KOPT-K1 (cell line): ENCODE measurements at regions not wholly inside any gene's neighbourhood (a gene's known extent, or its start where the extent isn't known, plus 50 kb on each side); places are given as distances from the start of the nearest gene placed in this dataset.

Experiments used
- H3K27ac ChIP-seq: fragments of 200-600 bp; sonication (generic); 2 replicates; pipeline ENCODE4 v1.5.1; 2016; ENCODE audit warnings: antibody characterized with exemption, mild to moderate bottlenecking, low read depth, low read length; ENCODE audit not compliant: poor library complexity, severe bottlenecking
- H3K36me3 ChIP-seq: fragments of 200-600 bp; sonication (generic); 2 replicates; pipeline ENCODE4 v1.5.1; 2017; ENCODE audit warnings: antibody characterized with exemption, mild to moderate bottlenecking, low read length, moderate library complexity; ENCODE audit not compliant: insufficient read depth
- H3K9me3 ChIP-seq: fragments of 200-600 bp; sonication (generic); 2 replicates; pipeline ENCODE4 v1.5.1; 2017; ENCODE audit warnings: antibody characterized with exemption, low read length, mild to moderate bottlenecking; ENCODE audit not compliant: insufficient read depth, poor library complexity, severe bottlenecking

- Histone ChIP-seq H3K9me3 (no peaks in the 10 kb centered on the region), H3K27ac (no peak overlapping the region), H3K36me3 (no peaks in the 10 kb centered on the region)
These were observed 129.0 kb upstream of the SPRY2 start for GRCh38 chr13:80469853-80470381.

- Histone ChIP-seq H3K9me3 (no peaks in the 10 kb centered on the region), H3K36me3 (no peaks in the 10 kb centered on the region), H3K27ac (no peak overlapping the region)
These were observed 128.4 kb upstream of the SPRY2 start for GRCh38 chr13:80469105-80469852.

GRCh38 chr13:80465321-80465720 lies 124.4 kb upstream of the SPRY2 start:
- no peaks in the 10 kb centered on the region for H3K36me3 ChIP-seq
- no peaks in the 10 kb centered on the region for H3K9me3 ChIP-seq
- no peak overlapping the region for H3K27ac ChIP-seq

GRCh38 chr13:80463673-80464352 lies 122.9 kb upstream of the SPRY2 start:
- H3K9me3 ChIP-seq = no peaks in the 10 kb centered on the region
- H3K27ac ChIP-seq = no peak overlapping the region
- no peaks in the 10 kb centered on the region for H3K36me3 ChIP-seq

- Histone ChIP-seq H3K9me3 (no peaks in the 10 kb centered on the region), H3K36me3 (no peaks in the 10 kb centered on the region), H3K27ac (no peak overlapping the region)
These were observed 121.6 kb upstream of the SPRY2 start for GRCh38 chr13:80462567-80462966.

- H3K36me3 ChIP-seq = no peaks in the 10 kb centered on the region
- no peaks in the 10 kb centered on the region for H3K9me3 ChIP-seq
- H3K27ac ChIP-seq = no peak overlapping the region
These were observed 121.1 kb upstream of the SPRY2 start for GRCh38 chr13:80462037-80462436.

GRCh38 chr13:80458543-80458942 lies 117.6 kb upstream of the SPRY2 start:
- Histone ChIP-seq H3K36me3 (no peaks in the 10 kb centered on the region), H3K9me3 (no peaks in the 10 kb centered on the region), H3K27ac (no peak overlapping the region)

GRCh38 chr13:80454245-80454644 lies 113.3 kb upstream of the SPRY2 start:
- Histone ChIP-seq H3K27ac (no peak overlapping the region), H3K36me3 (no peaks in the 10 kb centered on the region), H3K9me3 (no peaks in the 10 kb centered on the region)

DNA sequence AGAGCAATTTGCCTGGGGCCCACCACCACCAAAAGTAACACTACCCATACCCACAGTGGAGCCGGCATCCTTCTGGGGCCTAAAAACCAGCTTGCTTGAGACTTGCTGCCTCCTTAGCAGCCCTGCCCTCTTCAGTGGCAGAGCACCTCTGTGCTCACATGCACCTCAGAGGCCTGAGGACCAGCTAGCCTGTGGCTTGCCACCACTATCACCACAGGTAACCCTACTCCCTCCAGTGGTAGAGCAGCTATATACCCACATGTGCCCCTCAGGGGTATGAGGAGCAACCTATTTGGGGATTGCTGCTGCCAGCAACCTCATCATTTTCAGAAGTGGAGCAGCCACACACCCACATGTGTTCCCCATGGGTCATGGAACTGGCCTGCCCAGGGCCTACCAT lies 111.4 kb upstream of the SPRY2 start:
- Histone ChIP-seq H3K9me3 (no peaks in the 10 kb centered on the region), H3K27ac (no peak overlapping the region), H3K36me3 (no peaks in the 10 kb centered on the region)

GRCh38 chr13:80451641-80452040 lies 110.7 kb upstream of the SPRY2 start:
- Histone ChIP-seq H3K36me3 (no peaks in the 10 kb centered on the region), H3K9me3 (no peaks in the 10 kb centered on the region), H3K27ac (no peak overlapping the region)

DNA sequence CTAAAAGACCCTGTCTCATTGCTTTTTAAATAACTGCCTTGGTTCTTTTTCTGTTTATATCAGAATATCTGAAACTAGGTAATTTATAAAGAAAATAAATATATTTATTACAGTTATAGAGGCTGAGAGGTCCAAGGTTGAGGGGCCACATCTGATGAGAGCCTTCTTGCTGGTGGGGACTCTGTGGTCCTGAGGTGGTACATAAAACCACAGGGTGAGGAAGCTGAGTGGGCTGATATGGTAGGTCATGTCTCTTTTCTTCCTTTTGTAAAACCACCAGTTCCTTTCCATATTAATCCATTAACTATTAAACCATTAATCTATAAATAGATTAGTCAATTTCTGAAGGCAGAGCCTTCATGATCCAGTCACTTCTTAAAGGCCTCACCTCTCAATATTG lies 109.5 kb upstream of the SPRY2 start:
- no peaks in the 10 kb centered on the region for H3K36me3 ChIP-seq
- H3K9me3 ChIP-seq = no peaks in the 10 kb centered on the region
- no peak overlapping the region for H3K27ac ChIP-seq

DNA sequence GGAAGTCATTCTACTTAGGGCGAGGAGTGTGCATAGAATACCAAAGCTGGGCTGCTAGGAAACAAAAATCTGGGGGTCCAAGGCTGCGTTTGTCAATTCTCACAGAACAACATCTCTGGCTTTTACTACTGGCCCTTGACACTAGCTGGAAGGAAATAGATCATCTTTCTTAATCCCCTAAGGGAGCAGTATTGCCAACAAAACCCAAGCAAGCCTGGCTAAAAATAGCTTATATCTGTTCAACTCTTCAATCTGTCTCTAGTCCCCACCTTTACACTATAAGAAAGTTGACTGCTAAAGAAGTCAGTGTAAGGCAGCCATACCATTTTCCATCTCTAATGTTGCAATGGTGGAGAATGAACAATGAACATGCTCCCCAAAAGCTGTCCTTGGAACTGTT lies 107.8 kb upstream of the SPRY2 start:
- Histone ChIP-seq H3K36me3 (no peaks in the 10 kb centered on the region), H3K27ac (no peak overlapping the region), H3K9me3 (no peaks in the 10 kb centered on the region)

GRCh38 chr13:80447747-80448146 lies 106.8 kb upstream of the SPRY2 start:
- Histone ChIP-seq H3K27ac (no peak overlapping the region), H3K36me3 (no peaks in the 10 kb centered on the region), H3K9me3 (no peaks in the 10 kb centered on the region)

DNA sequence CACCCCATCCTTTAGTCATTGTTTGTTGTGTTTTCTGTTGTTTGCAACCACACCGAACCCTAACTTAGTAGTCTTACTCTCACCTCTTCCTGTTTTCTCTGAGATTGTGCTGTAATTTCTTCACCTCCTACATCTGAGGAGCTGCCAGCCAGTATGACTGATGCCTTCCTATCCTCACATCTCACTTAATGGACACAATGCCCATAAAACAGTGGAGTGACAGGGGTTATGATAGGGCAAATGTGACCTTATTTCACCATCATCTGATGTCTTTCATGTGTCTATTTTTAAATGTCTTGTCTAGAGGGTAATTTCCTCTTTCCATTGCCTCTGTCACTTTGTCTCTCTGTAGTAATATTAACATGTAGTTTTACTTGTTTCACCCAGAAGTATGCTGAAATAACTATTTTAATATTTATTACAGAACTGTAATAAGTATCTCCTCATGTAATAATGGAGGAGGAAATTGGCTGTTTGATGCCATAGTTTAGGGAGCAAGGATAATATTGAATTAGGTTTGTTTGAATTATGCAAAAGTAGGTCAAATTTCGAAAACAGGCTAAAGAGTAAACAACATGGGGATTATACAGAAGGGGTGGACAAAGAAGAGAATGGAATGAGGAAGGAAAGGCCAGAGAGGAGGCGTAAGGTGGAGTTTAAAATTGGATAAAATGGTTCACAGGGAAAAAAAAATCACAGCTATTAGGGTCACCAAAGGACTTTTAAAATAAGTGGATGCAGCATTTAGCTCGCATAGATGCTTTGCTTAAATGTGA lies 103.5 kb upstream of the SPRY2 start:
- Histone ChIP-seq H3K36me3 (no peaks in the 10 kb centered on the region), H3K27ac (no peak overlapping the region)

GRCh38 chr13:80442609-80443008 lies 101.7 kb upstream of the SPRY2 start:
- Histone ChIP-seq H3K27ac (no peak overlapping the region), H3K9me3 (no peaks in the 10 kb centered on the region), H3K36me3 (no peaks in the 10 kb centered on the region)

More for the DNA sequence above, 103.5 kb upstream of the SPRY2 start:
- H3K9me3 ChIP-seq = no peaks in the 10 kb centered on the region
